ENCODE measurements at regions not wholly inside any gene's neighbourhood (a gene's known extent, or its start where the extent isn't known, plus 50 kb on each side); places are given as distances from the start of the nearest gene placed in this dataset.

DNA sequence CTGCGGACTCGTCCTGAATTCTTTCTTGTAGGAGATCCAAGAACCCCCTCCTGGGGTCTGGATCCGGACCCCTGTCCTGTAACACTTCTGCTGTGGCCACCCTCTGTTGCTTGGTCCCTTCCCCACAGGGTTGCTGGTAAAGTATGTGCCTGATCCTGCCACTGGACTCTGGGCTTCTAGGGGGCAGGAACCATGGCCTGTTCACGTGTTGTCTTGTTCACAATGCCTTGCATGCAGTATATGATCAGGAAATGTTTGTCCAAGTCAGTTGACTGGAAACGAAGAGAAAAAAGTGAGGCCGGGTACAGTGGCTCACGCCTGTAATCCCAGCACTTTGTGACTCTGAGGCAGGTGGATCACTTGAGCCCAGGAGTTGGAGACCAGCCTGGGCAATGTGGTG lies 139.3 kb upstream of the ALDH1B1 start:
- peaks cover 4% of the 10 kb centered on the region; the same call in 1 of the 3 replicates for H3K4me1 Mint-ChIP-seq
- H4K20me1 ChIP-seq (replicated peaks; ENCODE audit: insufficient read depth) = no peaks in the 10 kb centered on the region
- H3K9me3 Mint-ChIP-seq = no peaks in the 10 kb centered on the region; the same call in 2 of the 3 replicates
- H3K36me3 ChIP-seq (ENCODE audit: insufficient read depth) = no peaks in the 10 kb centered on the region
- TF ChIP-seq ZNF331 (CRISPR knock-in tag; IDR thresholded peaks at IDR 0.05; ENCODE audit: low read depth) (no peak), REST (IDR thresholded peaks at IDR 0.05; ENCODE audit: unreplicated experiment) (no peak), ZNF462 (CRISPR knock-in tag; IDR thresholded peaks at IDR 0.05) (no peak), JUNB (IDR thresholded peaks at IDR 0.05; ENCODE audit: unreplicated experiment) (no peak), CREB1 (CRISPR knock-in tag; IDR thresholded peaks at IDR 0.05; ENCODE audit: low read depth) (no peak), EZH2phosphoT487 (IDR thresholded peaks at IDR 0.05; ENCODE audit: unreplicated experiment) (no peak)
- TF ChIP-seq, protein P1, sequence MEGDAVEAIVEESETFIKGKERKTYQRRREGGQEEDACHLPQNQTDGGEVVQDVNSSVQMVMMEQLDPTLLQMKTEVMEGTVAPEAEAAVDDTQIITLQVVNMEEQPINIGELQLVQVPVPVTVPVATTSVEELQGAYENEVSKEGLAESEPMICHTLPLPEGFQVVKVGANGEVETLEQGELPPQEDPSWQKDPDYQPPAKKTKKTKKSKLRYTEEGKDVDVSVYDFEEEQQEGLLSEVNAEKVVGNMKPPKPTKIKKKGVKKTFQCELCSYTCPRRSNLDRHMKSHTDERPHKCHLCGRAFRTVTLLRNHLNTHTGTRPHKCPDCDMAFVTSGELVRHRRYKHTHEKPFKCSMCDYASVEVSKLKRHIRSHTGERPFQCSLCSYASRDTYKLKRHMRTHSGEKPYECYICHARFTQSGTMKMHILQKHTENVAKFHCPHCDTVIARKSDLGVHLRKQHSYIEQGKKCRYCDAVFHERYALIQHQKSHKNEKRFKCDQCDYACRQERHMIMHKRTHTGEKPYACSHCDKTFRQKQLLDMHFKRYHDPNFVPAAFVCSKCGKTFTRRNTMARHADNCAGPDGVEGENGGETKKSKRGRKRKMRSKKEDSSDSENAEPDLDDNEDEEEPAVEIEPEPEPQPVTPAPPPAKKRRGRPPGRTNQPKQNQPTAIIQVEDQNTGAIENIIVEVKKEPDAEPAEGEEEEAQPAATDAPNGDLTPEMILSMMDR (conservative IDR thresholded peaks at IDR 0.05; ENCODE audit: low read depth in 2 of 2) = no peak
- H3K4me2 ChIP-seq = no peak overlapping the region
- H3F3A ChIP-seq (replicated peaks; ENCODE audit: low read depth) = no peaks in the 10 kb centered on the region
- DNase-seq (ENCODE audit: low spot score) (no peak), ATAC-seq (no peak)
- no peaks in the 10 kb centered on the region for H3K4me1 ChIP-seq (ENCODE audit: insufficient read depth)
- H3K27me3 Mint-ChIP-seq (ENCODE audit: insufficient read depth, low read depth, poor library complexity) = peaks cover 4% of the 10 kb centered on the region
- no peaks in the 10 kb centered on the region for H3K36me3 Mint-ChIP-seq (ENCODE audit: low read depth)
- H3K27ac Mint-ChIP-seq = no peak overlapping the region
- no peak overlapping the region for H3K4me3 ChIP-seq
- H3K4me3 Mint-ChIP-seq = no peak overlapping the region
- H3K9me2 ChIP-seq (ENCODE audit: insufficient read depth) = no peaks in the 10 kb centered on the region
- no peak overlapping the region for H3K27ac ChIP-seq (ENCODE audit: low read depth)
- H3K27me3 ChIP-seq (ENCODE audit: insufficient read depth) = no peaks in the 10 kb centered on the region; the same call in 1 of the 2 replicates
- no peak overlapping the region for H2AFZ ChIP-seq
- no peaks in the 10 kb centered on the region for H3K79me2 ChIP-seq (replicated peaks; ENCODE audit: insufficient read depth)

Data from GM23338 (cell line).